ENCODE measurements at regions not wholly inside any gene's neighbourhood (a gene's known extent, or its start where the extent isn't known, plus 50 kb on each side); places are given as distances from the start of the nearest gene placed in this dataset.

DNA sequence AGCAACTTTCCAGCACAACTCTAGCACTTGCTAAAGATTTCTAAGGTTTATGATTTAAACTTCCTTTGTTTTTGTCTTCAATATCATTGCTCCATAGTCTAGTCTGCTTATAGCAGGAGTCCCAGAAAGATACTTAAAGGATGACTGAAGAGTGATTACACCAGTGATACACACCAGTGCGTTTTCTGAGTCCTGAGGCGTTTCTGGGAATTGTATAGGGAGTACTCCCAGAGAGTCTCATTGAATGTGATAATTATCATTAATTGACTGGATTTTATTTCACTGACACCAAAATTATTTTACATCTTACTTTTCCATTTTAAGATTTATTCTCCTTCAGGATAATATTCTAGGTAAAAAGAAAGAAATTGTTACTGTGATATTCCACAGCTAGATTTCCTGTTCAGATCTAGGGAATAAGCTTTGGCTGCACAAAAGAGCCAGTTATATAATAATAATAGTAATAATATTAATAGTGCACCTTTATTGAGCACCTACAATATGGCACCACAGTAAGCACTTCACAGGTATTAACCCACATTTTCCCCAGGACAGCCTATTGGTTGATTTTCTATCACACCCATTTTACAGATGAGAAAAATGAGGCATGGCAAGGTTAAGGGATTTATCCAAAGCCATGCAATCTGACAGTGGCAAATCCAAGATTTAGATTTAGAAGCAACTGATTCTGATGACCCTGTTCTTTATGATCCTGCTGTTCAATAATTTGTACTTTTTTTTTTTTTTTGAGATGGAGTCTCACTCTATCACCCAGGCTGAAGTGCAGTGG lies 62.6 kb downstream of the IRX5 start:
- H3K56ac ChIP-seq (ENCODE audit: extremely low read depth, insufficient read depth, low read length), result no peak overlapping the region
- POLR2A ChIA-PET (ENCODE audit: unreplicated experiment), result no interaction called here
- no peaks in the 10 kb centered on the region for H3K36me3 ChIP-seq (ENCODE audit: control insufficient read depth, insufficient read depth, low read length)
- H3K9me3 ChIP-seq (ENCODE audit: control insufficient read depth, insufficient read depth, low read length), result no peaks in the 10 kb centered on the region
- H2BK15ac ChIP-seq (ENCODE audit: low read depth, low read length), result no peak overlapping the region
- H3K79me1 ChIP-seq (ENCODE audit: low read depth in 1 of 2, low read length in 2 of 2), result no peaks in the 10 kb centered on the region
- H4K20me1 ChIP-seq (ENCODE audit: insufficient read depth, low read length), result no peaks in the 10 kb centered on the region
- H3K9me1 ChIP-seq (ENCODE audit: insufficient read depth, low read length), result no peaks in the 10 kb centered on the region
- H3K18ac ChIP-seq (ENCODE audit: low read depth, low read length), result no peak overlapping the region
- no peak overlapping the region for H3K23ac ChIP-seq (ENCODE audit: low read depth, low read length)
- no peaks in the 10 kb centered on the region for H3K27me3 ChIP-seq (ENCODE audit: control insufficient read depth, insufficient read depth, low read length)
- no peak overlapping the region for H3K27ac ChIP-seq (ENCODE audit: insufficient read depth, low read length)
- H3K4me1 ChIP-seq (ENCODE audit: control insufficient read depth, insufficient read depth, low read length), result no peaks in the 10 kb centered on the region
- H3K9ac ChIP-seq (ENCODE audit: low read depth, low read length), result no peak overlapping the region
- no CpG with 5 or more reads among the region's 2 CpGs for WGBS, 2 experiments (ENCODE audit: extremely low coverage in 2 of 2, insufficient read length in 1 of 2)
- no peak overlapping the region for H3K4me2 ChIP-seq (ENCODE audit: low read depth, low read length)
- H3K4me3 ChIP-seq (ENCODE audit: insufficient read depth, low read depth, low read length), result no peak overlapping the region
- no peak overlapping the region for H3K4ac ChIP-seq (ENCODE audit: low read depth, low read length)
- in situ Hi-C loops (cut with MboI; ENCODE audit: low sequenced_read_pairs) (no loop called here), dilution Hi-C loops (cut with HindIII; ENCODE audit: low sequenced_read_pairs, unreplicated experiment) (no loop called here), intact Hi-C loops (cut with micrococcal nuclease) (no loop called here)
- no peak overlapping the region for H2AK9ac ChIP-seq (replicated peaks; ENCODE audit: low read depth, low read length, poor library complexity)
- H2AFZ ChIP-seq (replicated peaks; ENCODE audit: low read length, poor library complexity), result no peak overlapping the region
- ATAC-seq (ENCODE audit: low read depth) (no peak), DNase-seq (no peak)
- H2BK120ac ChIP-seq (ENCODE audit: low read depth, low read length), result no peak overlapping the region
- H4K8ac ChIP-seq (ENCODE audit: low read depth in 2 of 2, low read length in 2 of 2), result no peak overlapping the region
- no peak for TF ChIP-seq RFX5 (IDR thresholded peaks at IDR 0.05; ENCODE audit: low read depth, low read length)
- TF ChIP-seq, protein P1, sequence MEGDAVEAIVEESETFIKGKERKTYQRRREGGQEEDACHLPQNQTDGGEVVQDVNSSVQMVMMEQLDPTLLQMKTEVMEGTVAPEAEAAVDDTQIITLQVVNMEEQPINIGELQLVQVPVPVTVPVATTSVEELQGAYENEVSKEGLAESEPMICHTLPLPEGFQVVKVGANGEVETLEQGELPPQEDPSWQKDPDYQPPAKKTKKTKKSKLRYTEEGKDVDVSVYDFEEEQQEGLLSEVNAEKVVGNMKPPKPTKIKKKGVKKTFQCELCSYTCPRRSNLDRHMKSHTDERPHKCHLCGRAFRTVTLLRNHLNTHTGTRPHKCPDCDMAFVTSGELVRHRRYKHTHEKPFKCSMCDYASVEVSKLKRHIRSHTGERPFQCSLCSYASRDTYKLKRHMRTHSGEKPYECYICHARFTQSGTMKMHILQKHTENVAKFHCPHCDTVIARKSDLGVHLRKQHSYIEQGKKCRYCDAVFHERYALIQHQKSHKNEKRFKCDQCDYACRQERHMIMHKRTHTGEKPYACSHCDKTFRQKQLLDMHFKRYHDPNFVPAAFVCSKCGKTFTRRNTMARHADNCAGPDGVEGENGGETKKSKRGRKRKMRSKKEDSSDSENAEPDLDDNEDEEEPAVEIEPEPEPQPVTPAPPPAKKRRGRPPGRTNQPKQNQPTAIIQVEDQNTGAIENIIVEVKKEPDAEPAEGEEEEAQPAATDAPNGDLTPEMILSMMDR (conservative IDR thresholded peaks at IDR 0.05; ENCODE audit: low read depth, low read length), result no peak
- no peak for TF ChIP-seq MAZ (IDR thresholded peaks at IDR 0.05; ENCODE audit: borderline replicate concordance, low read depth, low read length)
- no peak for TF ChIP-seq RAD21 (IDR thresholded peaks at IDR 0.05; ENCODE audit: low read length)
- TF ChIP-seq SMC3 (IDR thresholded peaks at IDR 0.05; ENCODE audit: low read depth, low read length), result no peak
- no peak for TF ChIP-seq RCOR1 (IDR thresholded peaks at IDR 0.05; ENCODE audit: insufficient replicate concordance, low read length)
- TF ChIP-seq MAFK (IDR thresholded peaks at IDR 0.05; ENCODE audit: low read depth, low read length), result no peak
- no peak for TF ChIP-seq CHD1 (IDR thresholded peaks at IDR 0.05; ENCODE audit: low read depth, low read length)
- TF ChIP-seq FOS (IDR thresholded peaks at IDR 0.05; ENCODE audit: low read depth, low read length), result no peak
- no peak for TF ChIP-seq NFE2L2 (IDR thresholded peaks at IDR 0.05; ENCODE audit: low read depth, low read length)
- TF ChIP-seq, protein P2, sequence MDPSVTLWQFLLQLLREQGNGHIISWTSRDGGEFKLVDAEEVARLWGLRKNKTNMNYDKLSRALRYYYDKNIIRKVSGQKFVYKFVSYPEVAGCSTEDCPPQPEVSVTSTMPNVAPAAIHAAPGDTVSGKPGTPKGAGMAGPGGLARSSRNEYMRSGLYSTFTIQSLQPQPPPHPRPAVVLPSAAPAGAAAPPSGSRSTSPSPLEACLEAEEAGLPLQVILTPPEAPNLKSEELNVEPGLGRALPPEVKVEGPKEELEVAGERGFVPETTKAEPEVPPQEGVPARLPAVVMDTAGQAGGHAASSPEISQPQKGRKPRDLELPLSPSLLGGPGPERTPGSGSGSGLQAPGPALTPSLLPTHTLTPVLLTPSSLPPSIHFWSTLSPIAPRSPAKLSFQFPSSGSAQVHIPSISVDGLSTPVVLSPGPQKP (IDR thresholded peaks at IDR 0.05; ENCODE audit: borderline replicate concordance, low read depth, low read length), result no peak
- no peak overlapping the region for H2BK20ac ChIP-seq (ENCODE audit: low read depth, low read length)
- H4K91ac ChIP-seq (ENCODE audit: insufficient read depth, low read depth, low read length), result no peak overlapping the region
- H4K5ac ChIP-seq (ENCODE audit: low read depth, low read length), result no peak overlapping the region
- no peak overlapping the region for H3K14ac ChIP-seq (replicated peaks; ENCODE audit: low read depth, low read length)
- CTCF ChIA-PET, result interaction anchor here (0.6 kb wide), 1 partner anchor 994 kb away, joined by 5 read pairs; no protein-coding TSS in a partner anchor
- no peak overlapping the region for H2BK5ac ChIP-seq (ENCODE audit: low read depth, low read length, poor library complexity, severe bottlenecking)
- no TSS peak for BruUV-seq (replicated peaks)
- H2AK5ac ChIP-seq (ENCODE audit: low read depth, low read length), result no peak overlapping the region

All from IMR-90 (cell line).